HEK293T (cell line): ENCODE measurements at regions not wholly inside any gene's neighbourhood (a gene's known extent, or its start where the extent isn't known, plus 50 kb on each side); places are given as distances from the start of the nearest gene placed in this dataset.
"Not testable (repeated sequence)": the region's sequence is repeated elsewhere in the genome, so short reads cannot be mapped to it uniquely, and the experiment has no call there.

Experiments
- CTCF ChIA-PET: fragments of 350-600 bp; formaldehyde crosslinking; extraction: SDS; loops from one replicate; lab custom pipeline; 2021; ENCODE audit warnings: antibody characterized with exemption, inconsistent platforms; lab: Yijun Ruan, JAX
- POLR2A ChIA-PET: fragments of 350-600 bp; formaldehyde crosslinking; extraction: SDS; loops from one replicate; lab custom pipeline; 2020; ENCODE audit warnings: antibody characterized with exemption, inconsistent platforms; lab: Yijun Ruan, JAX
- DNase-seq: peaks from one replicate; pipeline ENCODE4 v3.0.0; 2012; ENCODE audit warnings: mixed read lengths; ENCODE audit errors: extremely low spot score
- ARNT ChIP-seq: fragments of 450-650 bp; IDR thresholded peaks from 2 replicates; pipeline ENCODE4 v1.6.1; 2017; ENCODE audit warnings: mild to moderate bottlenecking
- BHLHE40 ChIP-seq: fragments of 450-650 bp; IDR thresholded peaks from 2 replicates; pipeline ENCODE4 v1.6.1; 2016; ENCODE audit warnings: mild to moderate bottlenecking, moderate library complexity, borderline replicate concordance
- CTBP1 ChIP-seq: fragments of 450-650 bp; IDR thresholded peaks from 2 replicates; pipeline ENCODE4 v1.6.1; 2016; ENCODE audit warnings: borderline replicate concordance
- ELF4 ChIP-seq: fragments of 450-650 bp; IDR thresholded peaks from 2 replicates; pipeline ENCODE4 v1.6.1; 2017; ENCODE audit warnings: antibody characterized with exemption
- FOXA1 ChIP-seq: fragments of 450-650 bp; IDR thresholded peaks from 2 replicates; pipeline ENCODE4 v1.6.1; 2016; ENCODE audit warnings: mild to moderate bottlenecking
- FOXK2 ChIP-seq: fragments of 450-650 bp; IDR thresholded peaks from 2 replicates; pipeline ENCODE4 v1.6.1; 2016; ENCODE audit warnings: mild to moderate bottlenecking
- FOXM1 ChIP-seq: fragments of 450-650 bp; IDR thresholded peaks from 2 replicates; pipeline ENCODE4 v1.6.1; 2017; ENCODE audit warnings: mild to moderate bottlenecking, borderline replicate concordance
- HDGF ChIP-seq: fragments of 450-650 bp; IDR thresholded peaks from 2 replicates; pipeline ENCODE4 v1.6.1; 2017; ENCODE audit warnings: antibody characterized with exemption, borderline replicate concordance
- L3MBTL2 ChIP-seq: fragments of 450-650 bp; conservative IDR thresholded peaks from 2 replicates; pipeline ENCODE4 v1.6.1; 2016; ENCODE audit warnings: mild to moderate bottlenecking
- LEF1 ChIP-seq: fragments of 450-650 bp; IDR thresholded peaks from 2 replicates; pipeline ENCODE4 v1.6.1; 2017; ENCODE audit warnings: mild to moderate bottlenecking, borderline replicate concordance
- NFRKB ChIP-seq: fragments of 450-650 bp; IDR thresholded peaks from 2 replicates; pipeline ENCODE4 v1.6.1; 2016; ENCODE audit warnings: mild to moderate bottlenecking, moderate library complexity
- SP1 ChIP-seq: fragments of 450-650 bp; IDR thresholded peaks from 2 replicates; pipeline ENCODE4 v1.6.1; 2017
- SUZ12 ChIP-seq: fragments of 450-650 bp; IDR thresholded peaks from 2 replicates; pipeline ENCODE4 v1.6.1; 2016; ENCODE audit warnings: mild to moderate bottlenecking
- TARDBP ChIP-seq: fragments of 450-650 bp; IDR thresholded peaks from 2 replicates; pipeline ENCODE4 v1.6.1; 2016
- ZNF384 ChIP-seq: fragments of 450-650 bp; IDR thresholded peaks from 2 replicates; pipeline ENCODE4 v1.6.1; 2016
- TF ChIP-seq, protein P1 (sequence below): fragments of 450-650 bp; IDR thresholded peaks from 2 replicates; pipeline ENCODE4 v1.6.1; 2016

DNA sequence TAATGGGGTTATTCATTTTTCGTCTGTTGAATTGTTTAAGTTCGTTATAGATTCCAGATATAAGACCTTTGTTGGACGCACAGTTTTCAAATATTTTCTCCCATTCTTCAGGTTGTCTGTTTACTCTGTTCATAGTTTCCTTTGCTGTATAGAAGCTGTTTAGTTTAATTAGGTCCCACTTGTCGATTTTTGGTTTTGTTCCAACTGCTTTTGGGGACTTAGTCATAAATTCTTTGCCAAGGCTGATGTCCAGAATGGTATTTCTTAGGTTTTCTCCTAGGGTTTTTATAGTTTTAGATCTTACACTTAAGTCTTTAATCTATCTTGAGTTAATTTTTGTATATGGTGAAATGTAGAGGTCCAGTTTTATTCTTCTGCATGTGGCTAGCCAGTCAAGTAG, 58.9 kb upstream of the ZNF280D start:
- DNase-seq: no peak
- CTCF ChIA-PET: no interaction called here
- POLR2A ChIA-PET: no interaction called here
- TF ChIP-seq LEF1: no peak
- TF ChIP-seq CTBP1: no peak
- TF ChIP-seq TARDBP: no peak
- TF ChIP-seq, protein P1, sequence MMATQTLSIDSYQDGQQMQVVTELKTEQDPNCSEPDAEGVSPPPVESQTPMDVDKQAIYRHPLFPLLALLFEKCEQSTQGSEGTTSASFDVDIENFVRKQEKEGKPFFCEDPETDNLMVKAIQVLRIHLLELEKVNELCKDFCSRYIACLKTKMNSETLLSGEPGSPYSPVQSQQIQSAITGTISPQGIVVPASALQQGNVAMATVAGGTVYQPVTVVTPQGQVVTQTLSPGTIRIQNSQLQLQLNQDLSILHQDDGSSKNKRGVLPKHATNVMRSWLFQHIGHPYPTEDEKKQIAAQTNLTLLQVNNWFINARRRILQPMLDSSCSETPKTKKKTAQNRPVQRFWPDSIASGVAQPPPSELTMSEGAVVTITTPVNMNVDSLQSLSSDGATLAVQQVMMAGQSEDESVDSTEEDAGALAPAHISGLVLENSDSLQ: no peak
- TF ChIP-seq NFRKB: no peak
- no peak for TF ChIP-seq ARNT
- TF ChIP-seq L3MBTL2: no peak
- TF ChIP-seq HDGF: no peak
- TF ChIP-seq FOXK2: no peak
- TF ChIP-seq FOXM1: no peak
- TF ChIP-seq ZNF384: no peak
- no peak for TF ChIP-seq ELF4
- no peak for TF ChIP-seq FOXA1
- TF ChIP-seq SUZ12: no peak
- no peak for TF ChIP-seq SP1

DNA sequence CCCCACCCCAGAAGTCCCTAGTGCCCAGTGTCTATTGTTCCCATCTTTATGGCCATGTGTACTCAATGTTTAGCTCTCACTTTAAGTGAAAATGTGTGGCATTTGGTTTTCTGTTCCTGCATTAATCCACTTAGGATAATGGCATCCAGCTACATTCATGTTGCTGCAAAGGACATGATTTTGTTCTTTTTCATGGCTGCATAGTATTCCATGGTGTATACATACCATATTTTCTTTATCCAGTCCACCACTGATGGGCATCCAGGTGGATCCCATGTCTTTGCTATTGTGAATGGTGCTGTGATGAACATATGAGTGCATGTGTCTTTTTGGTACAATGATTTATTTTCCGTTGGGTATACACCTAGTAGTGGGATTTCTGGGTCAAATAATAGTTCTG, 58.2 kb upstream of the ZNF280D start:
- DNase-seq, CTCF ChIA-PET, POLR2A ChIA-PET: not testable (repeated sequence)

DNA sequence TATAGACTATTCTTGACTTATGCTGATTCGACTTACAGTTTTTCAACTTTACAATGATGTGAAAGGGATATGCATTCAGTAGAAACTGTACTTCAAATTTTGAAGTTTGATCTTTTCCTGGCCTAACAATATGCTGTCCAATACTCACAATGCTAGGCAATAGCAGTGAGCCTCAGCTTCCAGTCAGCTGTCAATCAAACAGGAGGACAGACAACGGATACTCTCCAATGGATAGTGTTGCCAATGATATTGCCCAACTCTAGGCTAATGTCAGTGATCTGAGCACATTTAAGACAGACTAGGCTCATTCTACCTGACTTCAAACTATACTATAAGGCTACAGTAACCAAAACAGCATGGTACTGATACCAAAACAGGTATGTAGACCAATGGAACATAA, 55.0 kb upstream of the ZNF280D start:
- ChIA-PET CTCF (no interaction called here), POLR2A (no interaction called here)
- DNase-seq: no peak
- TF ChIP-seq NFRKB (no peak), BHLHE40 (no peak), SUZ12 (no peak), FOXK2 (no peak), FOXA1 (no peak), CTBP1 (no peak), ELF4 (no peak), TARDBP (no peak), ARNT (no peak), FOXM1 (no peak), L3MBTL2 (no peak), ZNF384 (no peak), LEF1 (no peak), SP1 (no peak), HDGF (no peak)
- TF ChIP-seq, protein P1: no peak

DNA sequence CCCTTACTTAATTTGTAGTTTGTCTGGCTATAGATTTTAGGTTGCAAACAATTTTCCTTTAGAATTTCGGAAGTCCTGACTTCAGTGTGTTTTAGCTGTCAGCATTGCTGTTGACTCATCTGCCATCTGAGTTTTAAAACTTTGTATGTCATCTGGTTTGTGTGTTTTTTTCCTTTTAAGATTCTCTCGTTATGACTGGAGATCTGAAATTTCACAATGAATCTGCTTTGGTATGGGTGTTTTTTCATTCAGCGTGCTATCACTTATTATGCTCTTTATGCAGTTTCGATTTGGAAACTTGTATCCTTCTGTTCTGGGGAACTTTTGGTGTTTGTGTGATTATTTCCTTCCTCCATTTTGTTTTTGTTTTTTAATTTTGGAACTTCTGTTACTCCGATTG, 53.7 kb upstream of the ZNF280D start:
- TF ChIP-seq NFRKB (no peak), L3MBTL2 (no peak), ZNF384 (no peak), SP1 (no peak), FOXA1 (no peak), SUZ12 (no peak), CTBP1 (no peak), LEF1 (no peak), ELF4 (no peak), FOXM1 (no peak), TARDBP (no peak), BHLHE40 (no peak), ARNT (no peak), HDGF (no peak), FOXK2 (no peak)
- TF ChIP-seq, protein P1: no peak
- POLR2A ChIA-PET: no interaction called here
- CTCF ChIA-PET: no interaction called here

DNA sequence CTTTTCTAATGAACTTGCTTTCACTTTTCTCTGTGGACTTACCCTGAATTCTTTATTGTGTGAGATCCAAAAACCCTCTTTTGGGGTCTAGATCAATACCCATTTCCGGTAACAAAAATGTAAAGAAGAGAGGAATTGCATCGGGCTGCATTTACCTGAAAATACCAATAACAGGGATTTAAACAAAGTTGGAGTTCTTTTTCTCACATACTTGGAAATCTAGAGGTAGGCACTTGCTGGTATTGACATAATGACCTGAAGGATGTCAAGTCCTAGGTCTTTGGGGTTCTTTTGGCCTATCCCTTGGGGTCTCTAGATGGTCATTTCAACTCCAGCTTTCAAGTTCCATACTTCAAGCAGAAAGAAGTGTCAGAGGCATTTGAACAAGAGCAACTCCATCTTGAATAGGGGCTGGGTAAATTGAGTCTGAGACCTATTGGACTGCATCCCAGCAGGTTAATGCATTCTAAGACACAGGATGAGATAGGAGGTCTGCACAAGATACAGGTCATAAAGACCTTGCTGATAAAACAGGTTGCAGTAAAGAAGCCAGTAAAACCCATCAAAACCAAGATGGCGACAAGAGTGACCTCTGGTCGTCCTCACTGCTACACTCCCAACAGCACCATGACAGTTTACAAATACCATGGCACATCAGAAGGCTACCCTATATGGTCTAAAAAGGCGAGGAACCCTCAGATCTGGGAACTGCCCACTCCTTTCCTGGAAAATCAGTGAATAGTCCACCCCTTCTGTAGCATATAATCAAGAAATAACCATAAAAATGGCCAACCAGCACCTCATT, 50.8 kb upstream of the ZNF280D start:
- CTCF ChIA-PET: no interaction called here
- TF ChIP-seq FOXK2 (no peak), ZNF384 (no peak), L3MBTL2 (no peak), ELF4 (no peak), ARNT (no peak), LEF1 (no peak), FOXA1 (no peak), HDGF (no peak), SUZ12 (no peak), NFRKB (no peak), SP1 (no peak), CTBP1 (no peak), BHLHE40 (no peak), TARDBP (no peak), FOXM1 (no peak)
- TF ChIP-seq, protein P1: no peak
- POLR2A ChIA-PET: no interaction called here
- DNase-seq: no peak

More for the DNA sequence above, 53.7 kb upstream of the ZNF280D start:
- DNase-seq: no peak
